HG03139 (cell line): ENCODE measurements at regions not wholly inside any gene's neighbourhood (a gene's known extent, or its start where the extent isn't known, plus 50 kb on each side); places are given as distances from the start of the nearest gene placed in this dataset.
"Not testable (repeated sequence)": the region's sequence is repeated elsewhere in the genome, so short reads cannot be mapped to it uniquely, and the experiment has no call there.

ENCODE experiments used
- ATAC-seq: cut with Tn5 transposase; IDR thresholded peaks from one replicate; pipeline ENCODE4 v1.9.1; 2021; ENCODE audit not compliant: unreplicated experiment

GRCh38 chr11:42925916-42926315, 385.9 kb upstream of the API5 start:
- ATAC-seq, result no peak

GRCh38 chr11:42947405-42947804, 364.4 kb upstream of the API5 start:
- ATAC-seq, result no peak

DNA sequence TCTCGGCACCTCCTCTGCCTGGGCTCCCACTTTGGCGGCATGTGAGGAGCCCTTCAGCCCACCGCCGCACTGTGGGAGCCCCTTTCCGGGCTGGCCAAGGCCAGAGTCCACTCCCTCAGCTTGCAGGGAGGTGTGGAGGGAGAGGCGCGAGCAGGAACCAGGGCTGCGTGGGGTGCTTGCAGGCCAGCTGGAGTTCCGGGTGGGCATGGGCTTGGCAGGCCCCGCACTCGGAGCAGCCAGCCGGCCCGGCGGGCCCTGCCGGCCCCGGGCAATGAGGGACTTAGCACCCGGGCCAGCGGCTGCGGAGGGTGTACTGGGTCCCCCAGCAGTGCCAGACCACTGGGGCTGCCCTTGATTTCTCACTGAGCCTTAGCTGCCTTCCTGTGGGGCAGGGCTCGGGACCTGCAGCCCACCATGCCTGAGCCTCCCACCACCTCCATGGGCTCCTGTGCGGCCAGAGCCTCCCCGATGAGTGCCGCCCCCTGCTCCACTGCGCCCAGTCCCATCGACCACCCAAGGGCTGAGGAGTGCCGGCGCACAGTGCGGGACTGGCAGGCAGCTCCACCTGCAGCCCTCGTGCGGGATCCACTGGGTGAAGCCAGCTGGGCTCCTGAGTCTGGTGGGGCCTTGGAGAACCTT, 361.9 kb upstream of the API5 start:
- not testable (repeated sequence) for ATAC-seq

- no peak for ATAC-seq
Observed at GRCh38 chr11:42951266-42951665, 360.5 kb upstream of the API5 start.

DNA sequence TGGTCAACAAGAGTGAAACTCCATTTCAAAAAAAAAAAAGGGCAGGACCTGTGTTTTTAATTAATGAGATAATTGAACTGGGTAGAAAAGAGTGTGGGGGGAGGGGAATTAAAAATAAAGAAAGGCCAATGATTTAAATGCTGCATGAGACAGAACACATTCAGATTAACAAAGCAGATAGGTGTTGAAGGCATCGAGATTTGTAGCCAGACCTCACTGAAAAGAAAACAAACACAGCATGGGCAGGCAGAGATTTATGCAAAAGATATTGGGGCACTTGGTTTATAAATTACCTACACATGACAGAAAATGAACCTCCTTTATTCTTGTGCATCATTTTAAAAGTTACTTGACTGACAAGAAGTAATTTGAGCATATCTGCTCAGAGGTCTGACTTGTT, 354.0 kb upstream of the API5 start:
- ATAC-seq, result no peak

- no peak for ATAC-seq
Observed at GRCh38 chr11:42958635-42959034, 353.2 kb upstream of the API5 start.

GRCh38 chr11:42960521-42961088, 351.2 kb upstream of the API5 start:
- ATAC-seq, result no peak

- ATAC-seq, result no peak
Observed at GRCh38 chr11:42967653-42968052, 344.1 kb upstream of the API5 start.

DNA sequence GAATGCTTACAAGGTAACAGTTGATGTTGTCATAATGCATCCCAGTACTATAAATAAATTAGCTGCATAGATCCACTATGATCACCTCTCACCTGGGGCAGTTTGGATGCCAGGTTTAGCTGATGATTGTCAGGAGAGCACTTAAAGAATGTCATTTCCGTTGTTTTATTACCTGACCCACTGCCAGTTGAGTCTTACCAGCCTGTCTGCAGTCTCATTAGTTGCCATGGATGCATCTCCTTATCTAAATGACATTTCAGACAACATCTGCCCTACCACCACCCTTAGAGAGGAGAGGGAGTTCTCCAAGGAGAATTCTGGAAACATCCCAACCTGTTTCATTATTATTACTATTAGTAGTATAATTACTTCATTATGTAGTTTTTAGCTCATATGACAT, 339.1 kb upstream of the API5 start:
- ATAC-seq, result no peak

DNA sequence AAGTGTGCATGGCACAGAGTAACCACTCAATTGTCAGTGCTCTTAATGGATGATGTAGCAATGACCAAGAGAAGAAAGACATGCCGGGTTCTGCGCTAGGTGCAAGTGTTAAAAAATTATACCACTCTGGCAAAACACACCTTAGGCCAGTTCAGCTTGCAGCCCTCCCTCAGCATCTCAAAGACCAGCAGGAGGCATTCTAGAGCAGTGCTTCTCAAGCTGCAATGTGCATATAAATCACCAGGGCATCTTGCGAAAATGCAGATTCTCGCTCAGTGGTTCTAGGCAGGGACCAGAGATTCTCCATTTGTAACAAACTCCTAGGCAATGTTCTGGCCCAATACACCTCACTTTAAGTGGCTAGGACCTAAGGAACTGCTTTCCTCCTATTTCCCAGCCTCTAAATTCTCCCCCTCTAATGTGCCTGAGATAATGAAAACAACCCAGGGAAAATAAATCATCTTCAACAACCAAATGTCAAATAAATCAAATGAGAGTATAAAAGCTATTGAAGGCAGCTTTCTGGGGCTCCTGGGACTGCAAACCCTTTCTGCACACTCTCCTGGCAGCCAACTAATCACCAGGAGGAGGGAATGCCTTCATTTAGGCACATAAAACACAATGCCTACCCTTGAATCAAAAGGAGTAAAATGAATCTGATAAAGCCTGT, 337.2 kb upstream of the API5 start:
- ATAC-seq, result no peak

DNA sequence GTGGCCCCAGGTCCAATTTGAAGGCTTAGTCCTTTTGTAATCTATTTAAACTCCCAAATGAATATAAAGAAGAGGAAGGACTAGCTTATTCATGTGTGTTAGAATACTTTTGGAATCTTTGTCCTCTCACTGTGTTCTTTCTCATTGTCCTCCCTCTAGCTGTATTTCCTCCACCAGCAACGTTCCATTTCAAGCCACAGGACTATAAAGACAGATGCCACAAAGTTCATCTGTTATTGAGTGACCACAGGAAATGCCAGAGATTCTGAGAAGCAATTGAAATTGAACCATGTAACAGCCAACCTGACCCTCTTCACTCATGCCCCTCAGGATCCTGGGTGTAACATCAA, 336.6 kb upstream of the API5 start:
- no peak for ATAC-seq

DNA sequence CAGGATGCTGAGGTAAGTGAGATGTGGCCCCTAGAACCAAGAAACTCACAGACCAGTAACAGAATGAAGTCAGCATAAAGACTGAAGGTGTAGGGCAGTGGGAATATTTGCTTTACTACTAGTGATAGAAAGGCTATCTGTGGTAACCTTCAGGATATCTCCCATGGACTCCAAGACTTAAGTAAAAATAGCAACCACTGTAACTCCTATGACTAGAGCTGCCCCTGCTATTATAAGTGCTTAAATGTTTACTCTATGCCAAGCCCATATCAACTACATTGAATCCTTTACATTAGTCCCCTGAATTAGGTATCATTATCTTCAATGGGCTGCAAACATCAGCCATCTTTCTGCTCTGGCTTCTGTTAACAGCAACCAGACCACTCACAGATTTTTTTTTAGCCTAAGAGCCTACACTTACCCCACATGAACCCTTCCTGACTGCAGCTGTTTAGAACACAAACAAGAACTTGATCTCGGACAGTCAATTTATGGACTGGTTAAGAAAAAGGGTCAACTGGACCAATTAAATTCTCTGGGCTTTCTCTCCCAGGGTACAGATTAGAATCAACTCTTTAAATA, 335.1 kb upstream of the API5 start:
- ATAC-seq, result no peak

DNA sequence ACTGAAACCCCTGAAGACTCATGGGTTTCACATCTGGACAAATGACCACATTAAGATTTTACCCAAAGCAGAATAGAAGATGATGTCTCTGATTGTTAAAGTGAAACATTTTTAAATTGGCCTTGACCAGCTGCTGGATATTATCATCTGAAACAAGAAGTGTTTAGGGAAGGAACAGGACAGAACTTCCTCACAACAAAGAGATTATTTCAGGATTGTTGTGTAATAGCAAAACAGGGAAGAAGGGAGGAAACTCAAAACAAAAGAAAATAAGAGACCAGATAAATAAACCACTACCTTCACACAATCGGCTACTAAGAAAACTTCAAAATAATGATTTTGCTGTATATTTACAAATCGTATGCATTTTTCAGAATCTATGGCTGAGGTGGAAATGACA, 319.2 kb upstream of the API5 start:
- ATAC-seq, result no peak

DNA sequence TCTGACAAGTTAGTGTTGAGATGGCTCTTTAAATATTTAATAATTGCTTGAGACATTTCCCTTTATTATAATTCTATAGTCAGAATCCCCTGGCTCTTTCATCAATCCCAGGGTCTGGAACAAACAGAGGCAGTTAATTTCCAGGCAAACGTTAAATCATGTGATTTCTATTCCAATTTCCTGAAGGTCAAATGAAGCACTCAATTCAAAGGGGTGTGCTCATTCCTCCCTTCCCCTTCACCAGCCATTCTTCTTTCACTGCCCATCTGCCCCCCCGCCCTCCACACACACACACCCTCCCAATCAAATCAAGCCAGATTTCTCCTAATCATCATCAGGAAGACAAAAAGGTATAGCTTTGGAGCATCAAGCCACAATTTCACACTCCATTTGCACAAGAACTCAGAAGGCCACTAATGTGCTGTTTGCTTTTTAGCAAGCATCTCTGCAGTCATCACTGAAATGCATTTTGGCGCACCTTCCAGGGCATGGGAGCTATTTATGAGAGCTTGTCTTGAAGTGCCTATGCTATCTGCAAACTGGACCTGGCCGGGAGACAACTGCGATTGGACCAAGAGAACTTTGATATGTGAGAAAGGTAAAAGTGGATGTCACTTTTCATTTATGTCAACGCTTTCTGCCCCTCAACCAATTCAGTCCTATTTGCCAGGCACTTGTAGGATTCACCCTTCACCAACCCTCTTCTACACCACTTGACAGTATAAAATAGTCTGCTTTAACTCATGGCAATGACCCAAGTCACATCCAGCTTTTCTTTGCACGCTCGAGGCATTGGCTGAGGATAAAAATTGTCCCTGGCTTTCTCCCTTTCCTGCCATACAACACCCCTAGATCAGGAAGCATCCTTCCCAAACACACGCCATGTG, 315.1 kb upstream of the API5 start:
- no peak for ATAC-seq

DNA sequence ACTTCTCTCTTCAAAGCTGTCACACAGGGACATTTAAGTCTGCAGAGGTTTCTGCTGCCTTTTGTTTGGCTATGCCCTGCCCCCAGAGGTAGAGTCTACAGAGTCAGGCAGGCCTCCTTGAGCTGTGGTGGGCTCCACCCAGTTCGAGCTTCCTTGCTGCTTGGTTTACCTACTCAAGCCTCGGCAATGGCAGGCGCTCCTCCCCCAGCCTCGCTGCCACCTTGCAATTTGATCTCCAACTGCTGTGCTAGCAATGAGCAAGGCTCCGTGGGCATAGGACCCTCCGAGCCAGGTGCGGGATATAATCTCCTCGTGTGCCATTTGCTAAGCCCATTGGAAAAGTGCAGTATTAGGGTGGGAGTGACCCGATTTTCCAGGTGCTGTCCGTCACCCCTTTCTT, 306.9 kb upstream of the API5 start:
- not testable (repeated sequence) for ATAC-seq

DNA sequence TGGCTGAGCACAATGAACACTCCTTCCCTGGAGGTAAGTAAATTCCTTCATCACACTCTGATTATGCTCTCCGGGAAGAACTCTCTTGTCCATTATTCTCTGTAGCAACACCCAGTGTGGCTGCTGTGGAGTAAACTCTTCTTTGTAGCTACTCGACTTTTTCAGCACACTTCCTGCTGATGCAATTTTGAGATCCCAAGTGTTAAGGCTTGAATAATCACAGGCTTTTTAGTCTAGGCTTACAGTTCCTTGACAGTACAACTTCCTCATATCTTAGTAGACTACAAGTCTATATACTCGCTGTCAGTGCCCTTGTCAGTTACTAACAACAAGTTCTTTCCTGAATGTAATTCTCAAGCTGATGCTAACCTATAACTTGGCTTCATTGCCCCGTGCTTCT, 301.8 kb upstream of the API5 start:
- ATAC-seq, result no peak

DNA sequence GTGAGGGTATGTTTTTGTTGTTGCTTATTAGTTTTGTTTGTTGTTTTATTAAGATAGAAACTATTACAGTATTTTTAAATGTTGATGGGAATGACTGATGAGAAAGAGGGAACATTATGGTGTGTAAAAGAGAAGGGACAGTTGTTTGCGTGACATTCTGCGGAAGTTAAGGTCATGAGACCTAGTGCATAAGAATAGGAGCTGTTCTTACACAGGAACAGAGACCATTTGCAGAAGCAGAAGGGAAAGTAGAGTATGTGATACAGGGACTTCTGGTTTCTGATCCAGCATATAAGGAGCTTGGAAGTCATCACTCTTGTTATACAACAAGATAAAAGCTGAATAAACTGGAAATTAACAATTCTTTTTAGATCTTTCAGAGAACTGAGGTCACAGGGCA, 299.2 kb upstream of the API5 start:
- no peak for ATAC-seq

GRCh38 chr11:43021466-43021865, 290.3 kb upstream of the API5 start:
- ATAC-seq, result peak; percentile 68

GRCh38 chr11:43034341-43034740, 277.5 kb upstream of the API5 start:
- ATAC-seq, result no peak

- ATAC-seq, result no peak
Observed at GRCh38 chr11:43035086-43035485, 276.7 kb upstream of the API5 start.

- ATAC-seq, result no peak
Observed at GRCh38 chr11:43053638-43054412, 258.0 kb upstream of the API5 start.
